ENCODE measurements at regions not wholly inside any gene's neighbourhood (a gene's known extent, or its start where the extent isn't known, plus 50 kb on each side); places are given as distances from the start of the nearest gene placed in this dataset.

DNA sequence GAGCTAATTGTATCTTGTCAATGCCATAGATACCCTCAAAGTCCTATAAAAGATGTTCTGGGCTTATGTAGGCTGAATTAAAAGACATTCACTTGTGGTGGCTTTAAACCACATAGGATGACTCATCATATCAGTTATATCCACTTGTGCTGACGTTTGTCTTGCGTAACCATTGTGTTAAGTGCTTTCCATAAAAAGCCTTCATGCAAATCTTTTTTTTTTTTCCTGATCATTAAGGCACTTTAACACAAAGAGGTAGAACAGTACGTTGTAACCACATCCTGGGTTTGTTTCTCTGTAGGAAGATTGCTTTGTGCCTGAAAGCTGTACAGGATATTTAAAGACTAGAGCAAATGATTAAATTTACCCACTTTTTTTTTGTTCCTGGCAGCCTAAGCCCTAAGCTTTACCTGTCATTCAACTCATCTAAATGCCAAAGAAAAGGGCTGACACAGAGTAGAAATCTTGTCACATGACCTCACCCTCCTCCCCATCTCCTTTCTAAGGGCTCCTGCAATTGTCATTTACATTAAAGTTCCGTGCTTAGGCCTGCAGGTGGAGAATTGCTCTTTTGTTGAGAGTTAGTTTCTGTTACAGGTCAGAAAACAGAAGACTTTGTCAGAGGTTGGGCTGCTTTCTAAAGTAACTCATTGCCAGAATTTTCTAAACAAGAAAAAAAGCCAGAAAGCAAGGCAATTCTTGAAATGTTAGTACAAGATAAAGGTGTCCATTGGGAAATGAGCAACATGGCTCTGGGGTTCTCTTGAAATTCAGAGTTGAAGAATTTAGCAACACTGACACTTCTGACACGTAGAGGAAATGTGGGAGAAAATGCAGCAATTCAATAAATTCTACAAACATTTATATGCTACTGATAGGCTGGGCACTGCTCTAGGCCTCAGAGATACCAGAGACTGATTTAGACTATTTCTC lies 555.6 kb downstream of the PPARGC1A start (continued):
- TF ChIP-seq ZNF316 (IDR thresholded peaks at IDR 0.05): peak; percentile 90
- 0 out of 4 replicates have a peak, but pooled peaks of 1 of the 2 experiments have one; percentile 35 for TF ChIP-seq TRIM24 (IDR thresholded peaks at IDR 0.05)
- TF ChIP-seq, protein P1, sequence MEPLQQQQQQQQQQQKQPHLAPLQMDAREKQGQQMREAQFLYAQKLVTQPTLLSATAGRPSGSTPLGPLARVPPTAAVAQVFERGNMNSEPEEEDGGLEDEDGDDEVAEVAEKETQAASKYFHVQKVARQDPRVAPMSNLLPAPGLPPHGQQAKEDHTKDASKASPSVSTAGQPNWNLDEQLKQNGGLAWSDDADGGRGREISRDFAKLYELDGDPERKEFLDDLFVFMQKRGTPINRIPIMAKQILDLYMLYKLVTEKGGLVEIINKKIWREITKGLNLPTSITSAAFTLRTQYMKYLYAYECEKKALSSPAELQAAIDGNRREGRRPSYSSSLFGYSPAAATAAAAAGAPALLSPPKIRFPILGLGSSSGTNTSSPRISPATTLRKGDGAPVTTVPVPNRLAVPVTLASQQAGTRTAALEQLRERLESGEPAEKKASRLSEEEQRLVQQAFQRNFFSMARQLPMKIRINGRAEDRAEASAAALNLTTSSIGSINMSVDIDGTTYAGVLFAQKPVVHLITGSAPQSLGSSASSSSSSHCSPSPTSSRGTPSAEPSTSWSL (CRISPR knock-in tag; IDR thresholded peaks at IDR 0.05; ENCODE audit: borderline replicate concordance): no peak
- TF ChIP-seq HOMEZ (CRISPR knock-in tag; IDR thresholded peaks at IDR 0.05): no peak
- TF ChIP-seq, protein P2, sequence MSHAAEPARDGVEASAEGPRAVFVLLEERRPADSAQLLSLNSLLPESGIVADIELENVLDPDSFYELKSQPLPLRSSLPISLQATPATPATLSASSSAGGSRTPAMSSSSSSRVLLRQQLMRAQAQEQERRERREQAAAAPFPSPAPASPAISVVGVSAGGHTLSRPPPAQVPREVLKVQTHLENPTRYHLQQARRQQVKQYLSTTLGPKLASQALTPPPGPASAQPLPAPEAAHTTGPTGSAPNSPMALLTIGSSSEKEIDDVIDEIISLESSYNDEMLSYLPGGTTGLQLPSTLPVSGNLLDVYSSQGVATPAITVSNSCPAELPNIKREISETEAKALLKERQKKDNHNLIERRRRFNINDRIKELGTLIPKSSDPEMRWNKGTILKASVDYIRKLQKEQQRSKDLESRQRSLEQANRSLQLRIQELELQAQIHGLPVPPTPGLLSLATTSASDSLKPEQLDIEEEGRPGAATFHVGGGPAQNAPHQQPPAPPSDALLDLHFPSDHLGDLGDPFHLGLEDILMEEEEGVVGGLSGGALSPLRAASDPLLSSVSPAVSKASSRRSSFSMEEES (CRISPR knock-in tag; IDR thresholded peaks at IDR 0.05): peak; percentile 75
- peak; percentile 38; the same call in 1 of the 2 replicates for TF ChIP-seq MEF2A (IDR thresholded peaks at IDR 0.05; ENCODE audit: control insufficient read depth, low read depth, low read length)
- no peak for TF ChIP-seq YY1 (IDR thresholded peaks at IDR 0.05; ENCODE audit: borderline replicate concordance in 1 of 3, control insufficient read depth in 1 of 3, extremely low read depth in 1 of 3, insufficient read depth in 3 of 3, insufficient read length in 1 of 3, insufficient replicate concordance in 2 of 3, low read depth in 1 of 3, low read length in 2 of 3)
- TF ChIP-seq, protein P3, sequence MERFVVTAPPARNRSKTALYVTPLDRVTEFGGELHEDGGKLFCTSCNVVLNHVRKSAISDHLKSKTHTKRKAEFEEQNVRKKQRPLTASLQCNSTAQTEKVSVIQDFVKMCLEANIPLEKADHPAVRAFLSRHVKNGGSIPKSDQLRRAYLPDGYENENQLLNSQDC (CRISPR knock-in tag; IDR thresholded peaks at IDR 0.05): no peak
- TF ChIP-seq HNRNPL (IDR thresholded peaks at IDR 0.05; ENCODE audit: low read depth, low read length): no peak
- TF ChIP-seq ZNF143 (CRISPR knock-in tag; IDR thresholded peaks at IDR 0.05): no peak
- TF ChIP-seq MEIS2 (IDR thresholded peaks at IDR 0.05; ENCODE audit: partially characterized antibody): no peak
- TF ChIP-seq, protein P4, sequence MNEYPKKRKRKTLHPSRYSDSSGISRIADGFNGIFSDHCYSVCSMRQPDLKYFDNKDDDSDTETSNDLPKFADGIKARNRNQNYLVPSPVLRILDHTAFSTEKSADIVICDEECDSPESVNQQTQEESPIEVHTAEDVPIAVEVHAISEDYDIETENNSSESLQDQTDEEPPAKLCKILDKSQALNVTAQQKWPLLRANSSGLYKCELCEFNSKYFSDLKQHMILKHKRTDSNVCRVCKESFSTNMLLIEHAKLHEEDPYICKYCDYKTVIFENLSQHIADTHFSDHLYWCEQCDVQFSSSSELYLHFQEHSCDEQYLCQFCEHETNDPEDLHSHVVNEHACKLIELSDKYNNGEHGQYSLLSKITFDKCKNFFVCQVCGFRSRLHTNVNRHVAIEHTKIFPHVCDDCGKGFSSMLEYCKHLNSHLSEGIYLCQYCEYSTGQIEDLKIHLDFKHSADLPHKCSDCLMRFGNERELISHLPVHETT (CRISPR knock-in tag; conservative IDR thresholded peaks at IDR 0.05 in 1 of 2, IDR thresholded peaks at IDR 0.05 in 1 of 2): no peak
- no peak for TF ChIP-seq LEF1 (IDR thresholded peaks at IDR 0.05)
- TF ChIP-seq, protein P5, sequence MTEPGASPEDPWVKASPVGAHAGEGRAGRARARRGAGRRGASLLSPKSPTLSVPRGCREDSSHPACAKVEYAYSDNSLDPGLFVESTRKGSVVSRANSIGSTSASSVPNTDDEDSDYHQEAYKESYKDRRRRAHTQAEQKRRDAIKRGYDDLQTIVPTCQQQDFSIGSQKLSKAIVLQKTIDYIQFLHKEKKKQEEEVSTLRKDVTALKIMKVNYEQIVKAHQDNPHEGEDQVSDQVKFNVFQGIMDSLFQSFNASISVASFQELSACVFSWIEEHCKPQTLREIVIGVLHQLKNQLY (CRISPR knock-in tag; conservative IDR thresholded peaks at IDR 0.05): no peak
- TF ChIP-seq BRCA1 (IDR thresholded peaks at IDR 0.05): no peak
- TF ChIP-seq BRCA1 (CRISPR knock-in tag; IDR thresholded peaks at IDR 0.05): no peak
- TF ChIP-seq ZNF764 (CRISPR knock-in tag; IDR thresholded peaks at IDR 0.05; ENCODE audit: low read depth): no peak
- no peak for TF ChIP-seq PRMT5 (CRISPR knock-in tag; IDR thresholded peaks at IDR 0.05)
- no peak for TF ChIP-seq ARNT (IDR thresholded peaks at IDR 0.05)

Measured in K562 (cell line).